A673 (cell line): ENCODE measurements at regions not wholly inside any gene's neighbourhood (a gene's known extent, or its start where the extent isn't known, plus 50 kb on each side); places are given as distances from the start of the nearest gene placed in this dataset.

ENCODE experiments used
- EZH2 ChIP-seq: fragments of 200-600 bp; sonication (generic); IDR thresholded peaks from 2 replicates; pipeline ENCODE4 v1.6.1; 2017; ENCODE audit warnings: borderline replicate concordance, low read depth, mild to moderate bottlenecking, mixed read lengths, antibody characterized with exemption, low read length; ENCODE audit not compliant: poor library complexity, severe bottlenecking
- TF ChIP-seq, protein P1 (sequence below): fragments of 300-800, 200-600 bp; sonication (generic); conservative IDR thresholded peaks from 2 replicates; pipeline ENCODE4 v1.5.1; 2017; ENCODE audit warnings: low read depth, mild to moderate bottlenecking, antibody characterized with exemption, low read length, moderate library complexity, mixed read lengths

DNA sequence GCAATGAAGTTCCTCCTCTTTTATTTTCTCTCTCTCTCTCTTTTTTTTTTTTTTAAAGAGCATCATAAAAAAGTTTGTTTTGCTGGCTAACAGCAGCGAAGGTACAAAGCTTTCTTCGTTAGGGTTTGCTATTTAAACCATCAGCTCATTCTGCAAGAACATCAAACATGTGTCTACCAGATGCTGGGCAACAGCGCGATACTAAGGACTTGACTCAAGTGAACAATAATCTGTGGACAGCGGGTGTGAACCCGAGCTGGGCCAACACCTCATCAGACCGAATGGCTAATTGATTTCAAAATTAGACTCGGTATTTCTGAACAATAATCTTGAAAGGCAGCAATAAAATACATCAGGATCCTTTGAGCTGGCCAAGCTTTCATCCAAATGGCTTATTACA, 246.4 kb downstream of the FBXO8 start:
- TF ChIP-seq, protein P1, sequence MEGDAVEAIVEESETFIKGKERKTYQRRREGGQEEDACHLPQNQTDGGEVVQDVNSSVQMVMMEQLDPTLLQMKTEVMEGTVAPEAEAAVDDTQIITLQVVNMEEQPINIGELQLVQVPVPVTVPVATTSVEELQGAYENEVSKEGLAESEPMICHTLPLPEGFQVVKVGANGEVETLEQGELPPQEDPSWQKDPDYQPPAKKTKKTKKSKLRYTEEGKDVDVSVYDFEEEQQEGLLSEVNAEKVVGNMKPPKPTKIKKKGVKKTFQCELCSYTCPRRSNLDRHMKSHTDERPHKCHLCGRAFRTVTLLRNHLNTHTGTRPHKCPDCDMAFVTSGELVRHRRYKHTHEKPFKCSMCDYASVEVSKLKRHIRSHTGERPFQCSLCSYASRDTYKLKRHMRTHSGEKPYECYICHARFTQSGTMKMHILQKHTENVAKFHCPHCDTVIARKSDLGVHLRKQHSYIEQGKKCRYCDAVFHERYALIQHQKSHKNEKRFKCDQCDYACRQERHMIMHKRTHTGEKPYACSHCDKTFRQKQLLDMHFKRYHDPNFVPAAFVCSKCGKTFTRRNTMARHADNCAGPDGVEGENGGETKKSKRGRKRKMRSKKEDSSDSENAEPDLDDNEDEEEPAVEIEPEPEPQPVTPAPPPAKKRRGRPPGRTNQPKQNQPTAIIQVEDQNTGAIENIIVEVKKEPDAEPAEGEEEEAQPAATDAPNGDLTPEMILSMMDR = no peak
- TF ChIP-seq EZH2 = no peak
